ENCODE measurements at regions not wholly inside any gene's neighbourhood (a gene's known extent, or its start where the extent isn't known, plus 50 kb on each side); places are given as distances from the start of the nearest gene placed in this dataset.

DNA sequence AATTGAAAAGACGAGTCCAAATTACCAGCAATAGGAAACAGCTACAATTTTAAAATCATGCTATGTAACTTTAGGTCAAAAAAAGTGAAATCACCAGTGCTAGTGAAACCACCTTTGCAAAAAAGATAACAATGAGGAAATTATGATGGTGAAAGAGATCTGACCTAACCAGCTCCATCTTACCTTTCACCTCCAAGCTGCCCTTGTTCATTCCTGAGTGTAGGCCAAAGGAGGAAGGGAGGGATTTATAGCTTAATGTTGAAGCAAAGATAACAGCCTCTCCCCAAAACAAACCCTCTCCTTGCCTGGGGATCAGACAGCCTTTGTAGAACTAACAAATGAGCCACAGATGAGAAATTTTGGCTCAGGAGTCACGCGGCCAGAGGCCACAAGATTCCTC, 83.2 kb upstream of the EIF5 start:
- Histone ChIP-seq H3K36me3 (ENCODE audit: insufficient read depth, low read length) (no peaks in the 10 kb centered on the region), H3K9me3 (ENCODE audit: insufficient read depth, low read depth, low read length) (no peaks in the 10 kb centered on the region), H2AFZ (ENCODE audit: low read length) (no peak overlapping the region), H3K9ac (ENCODE audit: low read depth, low read length, poor library complexity, severe bottlenecking) (no peak overlapping the region), H3K4me1 (ENCODE audit: insufficient read depth, low read length, poor library complexity, severe bottlenecking) (no peaks in the 10 kb centered on the region), H3K9me2 (replicated peaks; ENCODE audit: low read depth, low read length) (no peaks in the 10 kb centered on the region), H3K27me3 (ENCODE audit: insufficient read depth, low read length, poor library complexity, severe bottlenecking) (no peaks in the 10 kb centered on the region), H3K4me2 (ENCODE audit: low read depth, low read length, poor library complexity, severe bottlenecking) (no peak overlapping the region), H3F3A (ENCODE audit: low read depth) (no peaks in the 10 kb centered on the region), H3K79me2 (ENCODE audit: insufficient read depth, low read length) (no peaks in the 10 kb centered on the region), H3K4me3 (ENCODE audit: low read length, poor library complexity, severe bottlenecking) (no peak overlapping the region), H4K20me1 (ENCODE audit: insufficient read depth, low read length, poor library complexity, severe bottlenecking) (no peaks in the 10 kb centered on the region)
- TF ChIP-seq, protein P1, sequence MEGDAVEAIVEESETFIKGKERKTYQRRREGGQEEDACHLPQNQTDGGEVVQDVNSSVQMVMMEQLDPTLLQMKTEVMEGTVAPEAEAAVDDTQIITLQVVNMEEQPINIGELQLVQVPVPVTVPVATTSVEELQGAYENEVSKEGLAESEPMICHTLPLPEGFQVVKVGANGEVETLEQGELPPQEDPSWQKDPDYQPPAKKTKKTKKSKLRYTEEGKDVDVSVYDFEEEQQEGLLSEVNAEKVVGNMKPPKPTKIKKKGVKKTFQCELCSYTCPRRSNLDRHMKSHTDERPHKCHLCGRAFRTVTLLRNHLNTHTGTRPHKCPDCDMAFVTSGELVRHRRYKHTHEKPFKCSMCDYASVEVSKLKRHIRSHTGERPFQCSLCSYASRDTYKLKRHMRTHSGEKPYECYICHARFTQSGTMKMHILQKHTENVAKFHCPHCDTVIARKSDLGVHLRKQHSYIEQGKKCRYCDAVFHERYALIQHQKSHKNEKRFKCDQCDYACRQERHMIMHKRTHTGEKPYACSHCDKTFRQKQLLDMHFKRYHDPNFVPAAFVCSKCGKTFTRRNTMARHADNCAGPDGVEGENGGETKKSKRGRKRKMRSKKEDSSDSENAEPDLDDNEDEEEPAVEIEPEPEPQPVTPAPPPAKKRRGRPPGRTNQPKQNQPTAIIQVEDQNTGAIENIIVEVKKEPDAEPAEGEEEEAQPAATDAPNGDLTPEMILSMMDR (conservative IDR thresholded peaks at IDR 0.05; ENCODE audit: low read length), result no peak
- no peak for TF ChIP-seq EZH2phosphoT487 (IDR thresholded peaks at IDR 0.05; ENCODE audit: borderline replicate concordance)

DNA sequence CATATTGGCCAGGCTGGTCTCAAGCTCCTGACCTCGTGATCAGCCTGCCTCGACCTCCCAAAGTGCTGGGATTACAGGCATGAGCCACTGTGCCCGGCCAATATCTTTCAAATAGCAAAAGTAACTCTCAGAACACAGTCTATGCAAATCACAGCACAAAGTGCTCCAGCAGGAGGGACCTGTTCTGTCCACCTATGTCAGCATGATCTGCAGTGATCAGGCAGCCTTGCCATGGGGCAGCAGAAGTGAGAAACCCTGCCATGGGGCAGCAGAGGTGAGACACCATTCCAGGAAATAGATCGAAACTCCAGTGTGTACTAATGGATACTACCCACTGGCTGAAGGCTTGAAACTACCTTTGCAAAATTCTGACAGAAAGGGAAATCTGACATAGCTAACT, 78.5 kb upstream of the EIF5 start:
- no peak overlapping the region for H3K4me3 ChIP-seq (ENCODE audit: low read length, poor library complexity, severe bottlenecking)
- H2AFZ ChIP-seq (ENCODE audit: low read length), result no peak overlapping the region
- H3K4me1 ChIP-seq (ENCODE audit: insufficient read depth, low read length, poor library complexity, severe bottlenecking), result no peaks in the 10 kb centered on the region
- no peak overlapping the region for H3K9ac ChIP-seq (ENCODE audit: low read depth, low read length, poor library complexity, severe bottlenecking)
- H4K20me1 ChIP-seq (ENCODE audit: insufficient read depth, low read length, poor library complexity, severe bottlenecking), result no peaks in the 10 kb centered on the region
- no peaks in the 10 kb centered on the region for H3K79me2 ChIP-seq (ENCODE audit: insufficient read depth, low read length)
- no peak overlapping the region for H3K4me2 ChIP-seq (ENCODE audit: low read depth, low read length, poor library complexity, severe bottlenecking)
- no peaks in the 10 kb centered on the region for H3K27me3 ChIP-seq (ENCODE audit: insufficient read depth, low read length, poor library complexity, severe bottlenecking)
- H3K9me2 ChIP-seq (replicated peaks; ENCODE audit: low read depth, low read length), result no peaks in the 10 kb centered on the region
- no peaks in the 10 kb centered on the region for H3K36me3 ChIP-seq (ENCODE audit: insufficient read depth, low read length)
- H3F3A ChIP-seq (ENCODE audit: low read depth), result no peaks in the 10 kb centered on the region
- TF ChIP-seq EZH2phosphoT487 (IDR thresholded peaks at IDR 0.05; ENCODE audit: borderline replicate concordance), result no peak
- TF ChIP-seq, protein P1 (conservative IDR thresholded peaks at IDR 0.05; ENCODE audit: low read length), result no peak
- no peaks in the 10 kb centered on the region for H3K9me3 ChIP-seq (ENCODE audit: insufficient read depth, low read depth, low read length)

DNA sequence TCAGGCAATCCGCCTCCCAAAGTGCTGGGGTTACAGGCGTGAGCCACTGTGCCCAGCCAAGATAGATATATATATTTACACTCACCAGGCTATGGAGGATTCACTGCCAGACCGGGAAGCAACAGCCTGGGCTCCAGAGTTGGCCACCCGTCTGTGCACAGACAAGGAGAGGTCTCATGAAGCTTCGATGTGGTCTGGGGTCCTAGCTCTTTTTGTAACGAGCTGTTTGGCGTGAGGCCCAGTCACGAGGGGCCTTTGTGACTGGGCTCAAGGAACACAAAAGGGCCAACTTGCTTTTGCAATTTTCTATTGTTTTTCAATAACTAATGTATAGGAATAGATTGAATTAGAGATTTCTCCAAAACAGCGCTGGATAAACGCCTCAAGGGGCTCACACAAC, 77.6 kb upstream of the EIF5 start:
- Histone ChIP-seq H3K4me2 (ENCODE audit: low read depth, low read length, poor library complexity, severe bottlenecking) (no peak overlapping the region), H3K9me3 (ENCODE audit: insufficient read depth, low read depth, low read length) (no peaks in the 10 kb centered on the region), H3K27me3 (ENCODE audit: insufficient read depth, low read length, poor library complexity, severe bottlenecking) (no peaks in the 10 kb centered on the region), H4K20me1 (ENCODE audit: insufficient read depth, low read length, poor library complexity, severe bottlenecking) (no peaks in the 10 kb centered on the region), H2AFZ (ENCODE audit: low read length) (no peak overlapping the region), H3K4me3 (ENCODE audit: low read length, poor library complexity, severe bottlenecking) (no peak overlapping the region), H3F3A (ENCODE audit: low read depth) (no peaks in the 10 kb centered on the region), H3K9ac (ENCODE audit: low read depth, low read length, poor library complexity, severe bottlenecking) (no peak overlapping the region), H3K9me2 (replicated peaks; ENCODE audit: low read depth, low read length) (no peaks in the 10 kb centered on the region), H3K36me3 (ENCODE audit: insufficient read depth, low read length) (no peaks in the 10 kb centered on the region), H3K79me2 (ENCODE audit: insufficient read depth, low read length) (no peaks in the 10 kb centered on the region), H3K4me1 (ENCODE audit: insufficient read depth, low read length, poor library complexity, severe bottlenecking) (no peaks in the 10 kb centered on the region)
- TF ChIP-seq, protein P1 (conservative IDR thresholded peaks at IDR 0.05; ENCODE audit: low read length), result no peak
- no peak for TF ChIP-seq EZH2phosphoT487 (IDR thresholded peaks at IDR 0.05; ENCODE audit: borderline replicate concordance)
